GM21390 (cell line): ENCODE measurements at regions not wholly inside any gene's neighbourhood (a gene's known extent, or its start where the extent isn't known, plus 50 kb on each side); places are given as distances from the start of the nearest gene placed in this dataset.
"Not testable (repeated sequence)": the region's sequence is repeated elsewhere in the genome, so short reads cannot be mapped to it uniquely, and the experiment has no call there.

ENCODE experiments used
- ATAC-seq: cut with Tn5 transposase; IDR thresholded peaks from one replicate; pipeline ENCODE4 v1.9.1; 2021; ENCODE audit not compliant: unreplicated experiment

GRCh38 chr4:152072001-152072485 is 311.2 kb upstream of the GATB start:
- no peak for ATAC-seq

DNA sequence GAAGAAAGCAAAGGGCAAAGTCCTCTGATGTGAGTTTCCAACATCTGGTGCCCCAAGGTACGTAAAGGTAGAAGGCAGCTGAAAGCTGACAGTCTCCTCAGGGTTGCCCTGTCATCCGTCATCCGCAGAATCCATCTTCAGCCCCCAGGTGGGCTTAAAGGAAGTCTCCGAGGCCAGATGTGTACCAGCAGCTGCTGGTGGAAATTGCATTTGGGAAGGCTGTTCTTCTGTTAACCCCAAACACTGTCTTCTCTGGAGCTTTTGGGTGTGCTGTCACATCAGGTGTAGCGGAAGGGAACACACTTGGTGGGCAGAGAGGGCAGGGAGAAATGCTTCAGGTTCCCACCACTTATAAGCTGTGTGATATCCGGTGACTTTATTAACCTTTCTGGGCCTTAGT is 310.0 kb upstream of the GATB start:
- no peak for ATAC-seq

DNA sequence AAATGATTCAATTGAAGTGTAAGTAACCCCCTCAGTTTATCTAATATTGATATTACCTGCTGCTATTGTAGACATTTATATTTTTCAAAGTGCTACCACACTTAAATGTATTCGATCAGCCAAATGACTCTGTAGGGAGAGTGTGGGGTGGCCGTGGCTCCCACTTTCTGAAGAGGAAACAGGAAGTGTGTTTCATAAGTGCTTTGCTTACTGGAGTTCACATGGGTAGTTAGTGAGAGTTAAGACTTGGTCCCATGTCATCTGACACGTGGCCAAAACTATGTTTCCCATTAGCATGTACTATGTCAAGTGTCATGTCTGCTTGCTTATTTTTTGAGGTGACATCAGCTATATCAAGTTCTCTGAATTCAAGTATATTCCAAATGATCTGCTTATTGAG is 308.1 kb upstream of the GATB start:
- no peak for ATAC-seq

DNA sequence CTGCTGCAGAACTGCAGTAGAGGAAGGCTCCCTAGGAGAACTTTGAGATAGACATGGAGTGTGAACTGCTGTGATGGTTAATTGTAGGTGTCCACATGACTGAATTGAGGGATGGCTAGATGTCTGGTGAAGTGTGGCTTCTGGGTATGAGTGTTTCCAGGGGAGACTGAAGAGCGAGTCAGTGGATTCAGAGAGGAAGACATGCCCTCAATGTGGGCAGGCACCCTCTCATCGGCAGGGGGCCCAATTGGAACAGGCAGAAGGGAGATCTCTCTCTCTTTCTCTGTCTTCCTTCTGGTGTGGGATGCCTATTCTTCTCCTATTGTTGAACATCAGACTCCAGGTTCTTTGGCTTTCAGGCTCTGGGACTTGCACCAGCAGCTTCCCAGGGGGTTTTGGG is 304.7 kb upstream of the GATB start:
- ATAC-seq = no peak

DNA sequence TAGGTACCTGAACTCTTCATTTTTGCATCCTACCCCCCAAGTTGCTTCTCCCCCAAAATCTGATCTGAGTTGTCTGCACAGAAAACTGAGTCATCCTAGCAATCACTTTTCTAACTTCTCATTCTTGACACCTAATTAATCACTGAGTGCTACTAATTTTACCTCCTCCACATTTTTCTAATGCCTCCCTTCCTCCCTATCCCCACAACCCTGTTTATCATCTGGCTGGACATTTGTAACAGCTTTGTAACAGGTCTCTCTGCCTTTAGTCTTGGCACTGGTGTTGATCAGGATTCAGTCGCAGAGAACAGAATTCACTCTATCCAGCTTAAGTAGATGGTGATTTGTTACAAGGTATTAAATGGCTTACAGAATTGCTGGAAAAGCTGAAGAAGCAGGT is 303.9 kb upstream of the GATB start:
- ATAC-seq = no peak

DNA sequence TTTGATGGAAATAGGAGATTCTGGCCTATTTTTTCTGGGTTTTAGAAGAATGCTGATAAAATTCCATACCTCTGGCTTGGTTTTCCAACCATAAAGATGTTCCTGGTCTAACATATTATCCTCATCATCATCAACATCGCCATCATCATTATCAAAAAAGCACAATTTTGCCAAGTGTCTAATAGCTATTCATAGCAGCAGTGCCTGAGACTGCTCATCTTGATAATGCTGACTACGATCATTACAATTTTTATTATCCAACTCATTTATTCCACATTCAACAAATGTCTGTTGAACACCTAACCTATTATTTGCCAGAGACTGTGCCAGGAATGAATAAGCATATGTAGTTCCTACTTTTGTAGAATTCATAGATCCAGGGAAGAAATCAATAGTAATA is 303.5 kb upstream of the GATB start:
- ATAC-seq = no peak

GRCh38 chr4:152063621-152064240 is 302.9 kb upstream of the GATB start:
- ATAC-seq = no peak

DNA sequence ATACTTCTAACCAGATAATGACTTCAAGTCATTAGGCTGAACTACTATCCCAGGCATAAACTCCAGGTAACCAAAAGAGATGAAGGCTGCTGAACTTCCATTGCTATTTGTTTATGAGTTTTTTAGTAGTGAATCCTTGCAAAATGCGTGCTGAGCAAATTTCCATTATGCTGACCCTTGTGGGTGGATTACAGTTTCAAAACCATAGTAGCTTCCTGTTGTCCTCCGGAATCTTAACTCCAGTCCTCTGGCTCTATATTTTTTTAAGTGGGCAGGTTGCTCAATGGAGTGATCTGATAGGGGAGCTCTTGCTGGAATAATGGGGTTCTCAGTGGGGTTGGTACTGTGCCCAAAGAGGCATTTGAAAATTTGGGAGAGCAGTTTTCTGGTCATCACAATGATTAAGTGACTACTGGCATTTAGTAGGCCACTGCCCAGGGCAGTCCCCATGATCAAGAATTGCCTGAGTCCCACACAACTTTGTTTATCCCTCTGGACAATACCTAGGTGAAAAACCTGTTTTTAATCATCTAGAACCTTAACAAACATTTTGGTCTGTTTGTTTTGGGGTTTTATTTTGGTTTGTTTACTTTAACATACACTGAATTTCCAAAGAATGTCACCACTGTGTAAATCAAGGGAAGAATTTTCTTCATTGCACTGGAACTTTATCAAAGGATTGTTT is 302.3 kb upstream of the GATB start:
- ATAC-seq = no peak

DNA sequence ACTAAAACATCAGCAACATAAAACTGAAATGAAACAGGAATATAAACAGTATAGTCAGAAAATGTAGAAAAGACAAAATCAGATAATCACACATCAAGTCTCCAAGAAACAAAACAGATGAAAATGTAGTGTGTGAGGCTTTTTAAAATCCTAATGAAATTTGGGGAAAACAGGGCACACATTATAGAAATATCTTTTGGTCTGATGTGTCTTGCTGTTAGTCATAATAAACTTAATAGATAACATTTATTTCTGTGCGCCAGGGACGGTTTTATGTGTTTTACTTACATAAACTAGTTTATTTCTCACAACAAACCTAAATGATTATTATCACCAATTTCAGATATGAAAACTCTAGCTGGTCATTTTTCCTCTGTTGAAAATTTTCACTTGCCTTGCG is 293.9 kb upstream of the GATB start:
- no peak for ATAC-seq

- no peak for ATAC-seq
These were observed 291.7 kb upstream of the GATB start for GRCh38 chr4:152052451-152053057.

- ATAC-seq = not testable (repeated sequence)
These were observed 290.5 kb upstream of the GATB start for GRCh38 chr4:152051332-152051731.

DNA sequence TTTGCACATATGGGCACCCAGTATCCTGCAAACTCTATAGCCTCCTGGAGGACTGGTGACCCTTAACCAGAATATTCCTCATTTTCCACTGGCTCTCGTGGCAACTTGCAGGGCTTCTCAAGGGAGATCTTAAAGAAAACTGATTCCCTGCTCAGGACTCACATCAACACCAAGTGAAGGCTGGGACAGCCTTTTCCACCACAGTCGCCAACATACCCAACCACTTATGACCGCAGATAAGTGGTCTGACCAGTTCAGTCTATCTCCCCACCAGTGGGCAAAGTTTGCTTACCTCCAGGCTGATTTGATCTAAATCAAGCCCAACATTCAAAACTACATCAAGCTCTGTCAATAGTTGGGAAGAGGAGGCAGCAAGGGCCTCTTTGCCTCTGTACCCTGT is 289.3 kb upstream of the GATB start:
- ATAC-seq = no peak

DNA sequence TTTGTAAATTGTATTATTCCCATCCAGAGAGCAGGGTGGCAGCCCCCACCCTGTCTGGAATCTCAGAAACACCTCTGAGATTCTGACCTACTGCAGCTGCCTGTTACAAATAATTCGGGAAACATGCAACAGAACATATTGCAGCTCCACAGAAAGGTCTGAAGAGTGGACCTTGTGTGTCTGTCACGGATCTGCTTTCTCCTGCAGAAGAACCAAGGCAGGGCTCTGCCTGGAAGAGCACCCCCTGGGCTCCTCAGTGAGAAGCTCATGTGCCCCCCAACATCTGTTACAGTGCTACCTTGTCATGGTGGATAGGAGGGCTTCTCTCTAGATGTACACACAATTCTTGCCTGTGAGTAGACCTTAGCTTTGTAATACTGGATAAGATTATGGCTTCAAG is 286.6 kb upstream of the GATB start:
- no peak for ATAC-seq

DNA sequence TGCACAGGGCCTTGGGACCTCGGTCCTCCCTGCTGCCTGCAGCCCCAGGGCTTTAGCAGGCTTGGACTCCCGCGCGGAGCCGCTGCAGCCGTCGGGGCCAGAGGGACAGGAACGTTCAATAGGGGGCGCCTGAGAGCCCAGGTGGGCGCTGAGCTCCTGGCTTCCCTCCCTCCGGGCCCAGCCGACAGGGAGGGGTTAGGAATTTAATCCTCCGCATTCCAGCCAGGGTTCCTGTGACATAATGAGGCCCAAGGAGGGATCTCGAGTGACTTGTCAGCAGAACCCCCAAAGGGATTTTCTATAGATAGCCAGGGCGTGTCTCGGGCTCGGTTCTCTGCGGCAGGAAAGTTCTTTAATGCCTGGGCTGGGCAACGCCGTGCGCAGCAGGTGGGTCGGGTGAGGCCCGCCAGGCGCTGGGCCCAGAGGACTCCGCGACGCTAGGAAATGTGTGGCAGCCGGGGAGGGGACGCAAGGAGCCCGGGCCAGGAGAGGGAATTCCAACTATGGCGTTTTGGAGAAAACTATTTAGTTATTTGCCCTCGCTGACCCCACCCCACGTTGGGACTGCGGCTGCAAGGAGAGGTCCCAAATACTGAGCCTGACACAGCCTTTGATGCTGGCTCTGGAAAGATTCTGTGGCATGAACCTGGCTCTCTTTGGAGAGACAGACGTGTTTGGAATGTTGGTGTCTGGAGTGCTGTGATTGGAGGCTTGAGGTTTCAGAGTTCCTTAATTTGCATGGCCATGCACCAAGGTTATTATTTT is 285.2 kb upstream of the GATB start:
- peak; percentile 46 for ATAC-seq

GRCh38 chr4:152045449-152045806 is 284.6 kb upstream of the GATB start:
- peak; percentile 57 for ATAC-seq

DNA sequence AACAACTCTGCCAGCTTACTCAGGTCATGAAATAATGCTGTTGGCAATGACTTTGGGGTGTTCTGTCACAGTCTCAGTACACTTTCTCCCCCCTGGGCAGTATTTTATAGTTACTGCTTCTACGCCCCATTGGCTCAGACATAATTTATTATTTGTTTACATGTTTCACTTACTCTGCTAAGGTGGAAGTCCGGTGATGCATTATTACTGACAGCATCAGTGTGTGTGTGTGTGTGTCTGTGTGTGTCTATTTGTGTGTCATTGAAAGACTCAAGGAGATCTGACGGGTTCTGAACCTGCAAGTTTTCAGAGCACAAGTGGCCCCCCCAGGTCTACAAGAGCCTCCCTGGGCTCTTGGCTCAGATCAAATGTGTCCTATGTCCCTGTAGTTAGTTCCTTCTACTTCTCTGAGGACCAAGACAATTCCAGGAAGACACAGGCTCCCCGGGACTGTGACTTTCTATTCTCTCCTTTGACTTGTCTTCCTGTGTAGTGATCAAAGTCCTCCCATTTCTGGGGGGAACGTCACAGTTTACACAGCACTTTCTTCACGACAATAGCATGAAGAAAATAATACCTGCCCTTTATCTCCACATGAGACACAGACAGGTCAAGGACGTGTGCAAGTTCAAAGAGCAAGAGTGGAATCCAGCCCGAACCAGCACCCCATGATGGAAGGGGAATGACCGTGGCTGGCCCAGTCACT is 283.7 kb upstream of the GATB start:
- no peak for ATAC-seq

DNA sequence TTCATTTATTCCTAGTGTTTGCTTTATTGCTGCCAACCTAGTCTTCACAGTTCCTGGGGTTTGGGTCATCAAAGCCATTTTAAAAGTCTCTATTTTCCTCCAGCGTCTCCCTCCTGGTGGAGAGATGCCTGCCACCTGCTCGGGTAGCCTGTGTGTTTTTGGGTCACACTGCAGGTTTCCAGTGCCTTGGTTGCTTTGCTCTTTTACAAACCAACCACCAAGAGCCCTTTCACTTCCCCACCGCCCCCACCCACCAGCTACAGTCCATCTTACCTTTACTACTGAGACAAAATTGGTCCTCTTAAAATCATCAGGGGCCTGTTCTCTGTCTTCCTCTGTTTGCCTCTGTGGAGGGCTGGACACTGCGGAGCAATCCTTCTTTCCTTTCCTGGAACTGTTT is 280.5 kb upstream of the GATB start:
- no peak for ATAC-seq

DNA sequence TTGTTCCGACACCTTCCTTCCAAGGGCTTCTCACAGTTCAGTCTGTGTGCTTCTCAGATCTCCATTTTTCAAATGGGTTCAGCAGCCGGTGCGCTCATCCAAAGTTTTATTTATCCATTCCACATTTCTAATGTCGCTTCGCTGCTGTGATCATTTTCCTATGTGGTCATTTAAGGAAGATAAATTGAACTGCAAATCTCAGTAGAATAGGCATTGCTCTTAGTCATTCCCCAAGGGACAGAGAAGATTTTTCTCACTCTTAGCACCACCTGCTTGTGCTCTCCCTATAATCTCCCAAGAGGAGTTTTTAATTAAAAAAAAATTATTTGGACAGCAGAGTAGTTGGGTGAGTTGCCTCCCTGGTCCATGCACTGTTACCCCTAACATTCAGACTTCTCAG is 278.9 kb upstream of the GATB start:
- no peak for ATAC-seq

DNA sequence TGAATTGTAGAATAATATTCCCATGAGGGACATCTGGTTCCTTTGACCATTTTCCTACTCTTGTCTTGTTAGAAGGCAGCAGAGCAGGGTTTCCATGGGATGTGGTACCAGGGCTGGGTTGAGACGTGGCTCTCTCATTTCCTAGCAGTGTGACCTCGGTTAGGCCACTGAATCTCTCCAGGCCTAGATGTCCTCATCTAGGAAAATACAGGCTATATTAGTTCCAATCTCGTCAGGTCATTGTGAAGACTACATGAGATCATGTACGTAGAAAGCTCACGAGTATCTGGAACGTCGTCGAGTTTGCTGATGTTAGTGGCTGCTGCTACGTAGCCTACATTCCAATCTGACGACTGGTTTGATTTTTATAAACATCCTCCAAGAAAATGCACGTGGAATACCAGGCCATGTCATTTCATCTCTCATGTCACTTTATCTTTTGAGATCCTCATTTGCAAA is 278.2 kb upstream of the GATB start:
- ATAC-seq = no peak

DNA sequence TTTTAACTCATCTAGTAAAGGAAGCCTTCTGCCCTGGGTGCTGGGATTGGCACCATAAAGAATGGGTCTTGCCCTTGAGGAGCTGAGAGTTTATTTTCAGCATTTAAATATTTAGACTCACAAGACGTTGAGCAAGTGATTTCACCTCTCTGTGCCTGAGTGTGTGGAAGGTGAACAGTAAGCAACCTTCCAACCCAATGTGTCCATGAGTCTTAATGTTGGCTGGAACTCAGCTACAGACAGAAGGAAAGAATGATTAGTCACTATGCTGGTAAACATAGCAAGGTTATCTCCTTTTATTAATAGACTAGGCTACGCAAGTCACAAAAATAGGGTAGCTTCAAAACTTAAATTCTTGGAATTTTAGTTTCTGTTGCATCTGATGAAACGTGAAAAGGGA is 277.4 kb upstream of the GATB start:
- ATAC-seq = no peak

DNA sequence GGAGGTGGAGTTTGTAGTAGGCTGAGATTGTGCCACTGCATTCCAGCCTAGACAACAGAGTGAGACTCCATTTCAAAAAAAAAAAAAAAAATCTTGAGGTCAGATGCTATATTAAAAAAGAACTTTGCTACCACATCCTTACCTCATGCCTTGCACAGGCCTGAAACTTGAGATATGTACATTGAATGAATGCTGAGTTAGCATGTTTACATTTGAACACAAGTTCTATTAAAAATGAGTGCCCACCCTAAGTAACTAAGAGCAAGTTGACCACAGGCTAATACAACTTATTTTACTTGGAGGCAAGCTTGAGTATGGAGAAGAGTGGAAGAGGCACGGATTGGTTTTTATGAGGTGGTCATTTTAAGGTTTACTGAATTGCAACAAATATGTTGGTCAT is 276.6 kb upstream of the GATB start:
- ATAC-seq = no peak
